ENCODE measurements at regions not wholly inside any gene's neighbourhood (a gene's known extent, or its start where the extent isn't known, plus 50 kb on each side); places are given as distances from the start of the nearest gene placed in this dataset.

DNA sequence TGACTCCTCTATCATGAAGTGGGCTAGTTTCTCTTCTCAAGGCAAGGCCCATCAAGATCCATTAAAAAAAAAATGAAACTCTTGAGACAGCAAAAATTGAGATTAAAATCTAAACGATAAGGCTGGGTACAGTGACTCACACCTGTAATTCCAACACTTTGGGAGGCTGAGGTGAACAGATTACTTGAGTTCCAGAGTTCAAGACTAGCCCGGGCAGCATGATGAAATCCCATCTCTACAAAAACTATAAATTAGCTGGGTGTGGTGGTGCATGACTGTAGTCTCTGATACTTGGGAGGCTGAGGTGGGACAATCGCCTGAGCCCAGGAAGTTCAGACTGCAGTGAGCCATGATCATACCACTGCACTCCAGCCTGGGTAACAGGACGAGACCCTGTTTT lies 226.5 kb upstream of the SOX5 start:
- Histone ChIP-seq H3K4me1 (ENCODE audit: insufficient read depth, low read length) (no peaks in the 10 kb centered on the region), H2AFZ (ENCODE audit: low read length) (no peak overlapping the region), H3K79me2 (ENCODE audit: insufficient read depth, low read length) (no peaks in the 10 kb centered on the region), H3K27me3 (ENCODE audit: insufficient read depth, low read length) (no peaks in the 10 kb centered on the region), H3K27ac (ENCODE audit: low read depth, low read length) (no peak overlapping the region), H4K20me1 (ENCODE audit: insufficient read depth, low read length) (no peaks in the 10 kb centered on the region), H3K4me3 (ENCODE audit: insufficient read depth, low read length) (no peak overlapping the region), H3K4me2 (ENCODE audit: insufficient read depth, low read length) (no peak overlapping the region), H3K36me3 (ENCODE audit: insufficient read depth, low read length) (no peaks in the 10 kb centered on the region), H3K9me3 (ENCODE audit: low read depth, low read length) (no peaks in the 10 kb centered on the region)
- TF ChIP-seq, protein P1, sequence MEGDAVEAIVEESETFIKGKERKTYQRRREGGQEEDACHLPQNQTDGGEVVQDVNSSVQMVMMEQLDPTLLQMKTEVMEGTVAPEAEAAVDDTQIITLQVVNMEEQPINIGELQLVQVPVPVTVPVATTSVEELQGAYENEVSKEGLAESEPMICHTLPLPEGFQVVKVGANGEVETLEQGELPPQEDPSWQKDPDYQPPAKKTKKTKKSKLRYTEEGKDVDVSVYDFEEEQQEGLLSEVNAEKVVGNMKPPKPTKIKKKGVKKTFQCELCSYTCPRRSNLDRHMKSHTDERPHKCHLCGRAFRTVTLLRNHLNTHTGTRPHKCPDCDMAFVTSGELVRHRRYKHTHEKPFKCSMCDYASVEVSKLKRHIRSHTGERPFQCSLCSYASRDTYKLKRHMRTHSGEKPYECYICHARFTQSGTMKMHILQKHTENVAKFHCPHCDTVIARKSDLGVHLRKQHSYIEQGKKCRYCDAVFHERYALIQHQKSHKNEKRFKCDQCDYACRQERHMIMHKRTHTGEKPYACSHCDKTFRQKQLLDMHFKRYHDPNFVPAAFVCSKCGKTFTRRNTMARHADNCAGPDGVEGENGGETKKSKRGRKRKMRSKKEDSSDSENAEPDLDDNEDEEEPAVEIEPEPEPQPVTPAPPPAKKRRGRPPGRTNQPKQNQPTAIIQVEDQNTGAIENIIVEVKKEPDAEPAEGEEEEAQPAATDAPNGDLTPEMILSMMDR (IDR thresholded peaks at IDR 0.05; ENCODE audit: extremely low read depth, low read depth, low read length) = no peak
- DNase-seq (ENCODE audit: insufficient read length, low spot score, missing footprints) = no peak

DNA sequence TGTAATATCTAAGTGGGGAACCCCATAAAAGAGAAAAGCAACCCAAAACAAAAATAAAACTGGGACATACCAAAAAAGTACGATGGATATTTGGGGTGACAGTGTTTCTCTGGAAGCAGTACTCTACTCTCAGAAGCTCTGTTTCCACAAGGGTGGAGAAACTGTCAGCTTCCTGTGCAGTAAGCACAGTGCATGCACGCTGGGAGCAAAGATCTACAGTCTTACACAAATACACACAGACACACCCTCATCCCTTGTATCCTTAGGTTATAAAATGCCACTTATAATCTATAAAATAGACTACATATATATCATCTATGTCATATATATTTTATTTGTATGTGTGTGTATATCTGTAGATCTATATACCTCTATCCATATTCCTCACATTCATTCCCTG lies 225.8 kb upstream of the SOX5 start:
- Histone ChIP-seq H3K27ac (ENCODE audit: low read depth, low read length) (no peak overlapping the region), H3K9me3 (ENCODE audit: low read depth, low read length) (no peaks in the 10 kb centered on the region), H3K79me2 (ENCODE audit: insufficient read depth, low read length) (no peaks in the 10 kb centered on the region), H3K36me3 (ENCODE audit: insufficient read depth, low read length) (no peaks in the 10 kb centered on the region), H3K4me2 (ENCODE audit: insufficient read depth, low read length) (no peak overlapping the region), H3K4me3 (ENCODE audit: insufficient read depth, low read length) (no peak overlapping the region), H3K27me3 (ENCODE audit: insufficient read depth, low read length) (no peaks in the 10 kb centered on the region), H4K20me1 (ENCODE audit: insufficient read depth, low read length) (no peaks in the 10 kb centered on the region), H3K4me1 (ENCODE audit: insufficient read depth, low read length) (no peaks in the 10 kb centered on the region), H2AFZ (ENCODE audit: low read length) (no peak overlapping the region)
- TF ChIP-seq, protein P1 (IDR thresholded peaks at IDR 0.05; ENCODE audit: extremely low read depth, low read depth, low read length) = no peak
- DNase-seq (ENCODE audit: insufficient read length, low spot score, missing footprints) = no peak

DNA sequence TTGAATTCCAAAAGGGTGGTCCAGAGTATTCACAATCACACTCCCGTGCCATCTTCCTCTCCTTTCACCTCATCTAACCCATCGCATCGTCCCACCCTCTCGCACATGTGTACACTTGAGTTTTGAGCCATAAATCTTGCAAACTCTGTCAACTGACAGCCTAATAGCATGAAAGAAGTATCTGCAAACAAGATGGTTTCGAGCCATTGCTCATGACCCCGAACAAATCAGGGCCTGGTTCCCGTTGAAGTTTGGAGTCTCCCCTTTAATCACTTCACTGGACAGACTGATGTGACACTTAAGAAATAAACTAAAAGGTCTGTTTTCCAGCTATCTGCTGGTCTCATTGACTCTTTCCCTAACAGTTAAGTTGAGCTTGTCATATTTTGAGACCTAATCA lies 223.6 kb upstream of the SOX5 start:
- no peaks in the 10 kb centered on the region for H3K79me2 ChIP-seq (ENCODE audit: insufficient read depth, low read length)
- no peak overlapping the region for H3K27ac ChIP-seq (ENCODE audit: low read depth, low read length)
- no peak overlapping the region for H3K4me3 ChIP-seq (ENCODE audit: insufficient read depth, low read length)
- no peaks in the 10 kb centered on the region for H3K4me1 ChIP-seq (ENCODE audit: insufficient read depth, low read length)
- no peak for DNase-seq (ENCODE audit: insufficient read length, low spot score, missing footprints)
- H3K36me3 ChIP-seq (ENCODE audit: insufficient read depth, low read length) = no peaks in the 10 kb centered on the region
- no peak overlapping the region for H3K4me2 ChIP-seq (ENCODE audit: insufficient read depth, low read length)
- no peaks in the 10 kb centered on the region for H4K20me1 ChIP-seq (ENCODE audit: insufficient read depth, low read length)
- no peaks in the 10 kb centered on the region for H3K27me3 ChIP-seq (ENCODE audit: insufficient read depth, low read length)
- H3K9me3 ChIP-seq (ENCODE audit: low read depth, low read length) = no peaks in the 10 kb centered on the region
- no peak overlapping the region for H2AFZ ChIP-seq (ENCODE audit: low read length)
- TF ChIP-seq, protein P1 (IDR thresholded peaks at IDR 0.05; ENCODE audit: extremely low read depth, low read depth, low read length) = no peak

DNA sequence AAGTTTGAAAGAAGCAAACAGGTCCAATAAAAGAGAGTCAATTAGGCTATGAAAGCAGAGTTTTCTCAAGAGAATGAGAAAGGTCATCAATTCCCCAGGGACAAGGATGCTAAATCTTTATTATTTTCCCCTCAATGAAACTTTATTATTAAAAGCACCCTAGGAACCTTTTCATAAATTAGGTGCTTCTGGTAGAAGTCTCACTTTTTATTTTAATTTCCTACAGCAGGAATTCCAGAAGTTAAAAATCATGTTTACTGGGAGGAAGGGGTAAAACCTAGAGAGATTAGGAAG lies 223.2 kb upstream of the SOX5 start:
- no peaks in the 10 kb centered on the region for H3K27me3 ChIP-seq (ENCODE audit: insufficient read depth, low read length)
- no peaks in the 10 kb centered on the region for H4K20me1 ChIP-seq (ENCODE audit: insufficient read depth, low read length)
- no peak overlapping the region for H3K4me3 ChIP-seq (ENCODE audit: insufficient read depth, low read length)
- no peaks in the 10 kb centered on the region for H3K36me3 ChIP-seq (ENCODE audit: insufficient read depth, low read length)
- H3K4me2 ChIP-seq (ENCODE audit: insufficient read depth, low read length) = no peak overlapping the region
- H2AFZ ChIP-seq (ENCODE audit: low read length) = no peak overlapping the region
- H3K4me1 ChIP-seq (ENCODE audit: insufficient read depth, low read length) = no peaks in the 10 kb centered on the region
- H3K9me3 ChIP-seq (ENCODE audit: low read depth, low read length) = no peaks in the 10 kb centered on the region
- H3K79me2 ChIP-seq (ENCODE audit: insufficient read depth, low read length) = no peaks in the 10 kb centered on the region
- DNase-seq (ENCODE audit: insufficient read length, low spot score, missing footprints) = no peak
- TF ChIP-seq, protein P1 (IDR thresholded peaks at IDR 0.05; ENCODE audit: extremely low read depth, low read depth, low read length) = no peak
- no peak overlapping the region for H3K27ac ChIP-seq (ENCODE audit: low read depth, low read length)
